SK-N-SH treated with all-trans-retinoic acid at 6 μM for 48 hours (cell line): ENCODE measurements at regions not wholly inside any gene's neighbourhood (a gene's known extent, or its start where the extent isn't known, plus 50 kb on each side); places are given as distances from the start of the nearest gene placed in this dataset.

Experiments used
- ATAC-seq: fragments of 200-7000 bp; cut with Tn5 transposase; 3 replicates; pipeline ENCODE4 v1.9.1; 2020; ENCODE audit warnings: mild to moderate bottlenecking, moderate library complexity
- ARNTL ChIP-seq: fragments of 450-650 bp; formaldehyde crosslinking; IDR thresholded peaks from 2 replicates; pipeline ENCODE4 v1.5.0; 2020; ENCODE audit warnings: low read depth, mild to moderate bottlenecking, moderate library complexity, borderline replicate concordance
- BACH2 ChIP-seq: fragments of 250-450 bp; sonication (Bioruptor Pico); IDR thresholded peaks from 2 replicates; pipeline ENCODE4 v1.9.0; 2021; ENCODE audit warnings: mild to moderate bottlenecking, borderline replicate concordance
- CSDC2 ChIP-seq: fragments of 250-450 bp; sonication (Bioruptor Pico); IDR thresholded peaks from 2 replicates; pipeline ENCODE4 v1.5.0; 2020; ENCODE audit warnings: mild to moderate bottlenecking, moderate library complexity
- ESRRG ChIP-seq: fragments of 250-450 bp; sonication (Bioruptor Pico); IDR thresholded peaks from 2 replicates; pipeline ENCODE4 v1.6.1; 2021; ENCODE audit warnings: mild to moderate bottlenecking
- GLIS3 ChIP-seq: fragments of 250-450 bp; sonication (Bioruptor Pico); IDR thresholded peaks from 2 replicates; pipeline ENCODE4 v1.5.0; 2020; ENCODE audit warnings: mild to moderate bottlenecking, moderate library complexity
- ISL1 ChIP-seq: fragments of 250-450 bp; sonication (Bioruptor Pico); IDR thresholded peaks from 2 replicates; pipeline ENCODE4 v2.1.2; 2022; ENCODE audit warnings: mild to moderate bottlenecking, moderate library complexity
- OSR1 ChIP-seq: fragments of 250-450 bp; sonication (Bioruptor Pico); IDR thresholded peaks from 2 replicates; pipeline ENCODE4 v1.8.0; 2022; ENCODE audit warnings: moderate library complexity, mild to moderate bottlenecking, inconsistent platforms
- PPARA ChIP-seq: fragments of 250-450 bp; sonication (Bioruptor Pico); IDR thresholded peaks from 2 replicates; pipeline ENCODE4 v1.5.0; 2020; ENCODE audit warnings: mild to moderate bottlenecking, borderline replicate concordance
- RARB ChIP-seq: fragments of 250-450 bp; sonication (Bioruptor Pico); IDR thresholded peaks from 2 replicates; pipeline ENCODE4 v1.8.0; 2021; ENCODE audit warnings: mild to moderate bottlenecking, moderate library complexity
- SNAI2 ChIP-seq: fragments of 250-450 bp; sonication (Bioruptor Pico); IDR thresholded peaks from 2 replicates; pipeline ENCODE4 v1.5.0; 2020; ENCODE audit warnings: mild to moderate bottlenecking, moderate library complexity
- TCF4 ChIP-seq: fragments of 250-450 bp; sonication (Bioruptor Pico); IDR thresholded peaks from 2 replicates; pipeline ENCODE4 v1.8.0; 2021; ENCODE audit warnings: mild to moderate bottlenecking, moderate library complexity, borderline replicate concordance
- TOX ChIP-seq: fragments of 250-450 bp; sonication (Bioruptor Pico); IDR thresholded peaks from 2 replicates; pipeline ENCODE4 v1.8.0; 2021; ENCODE audit warnings: mild to moderate bottlenecking, moderate library complexity, borderline replicate concordance
- ZC3H10 ChIP-seq: fragments of 250-450 bp; sonication (Bioruptor Pico); IDR thresholded peaks from 2 replicates; pipeline ENCODE4 v1.5.1; 2021; ENCODE audit warnings: mild to moderate bottlenecking, moderate library complexity
- ZFP3 ChIP-seq: fragments of 250-450 bp; sonication (Bioruptor Pico); IDR thresholded peaks from 2 replicates; pipeline ENCODE4 v1.5.0; 2020; ENCODE audit warnings: mild to moderate bottlenecking, moderate library complexity
- ZFP30 ChIP-seq: fragments of 450-650 bp; formaldehyde crosslinking; IDR thresholded peaks from 2 replicates; pipeline ENCODE4 v1.5.0; 2022; ENCODE audit warnings: mild to moderate bottlenecking, moderate library complexity
- ZNF565 ChIP-seq: fragments of 450-650 bp; formaldehyde crosslinking; conservative IDR thresholded peaks from 2 replicates; pipeline ENCODE4 v1.5.0; 2020; ENCODE audit warnings: low read depth, mild to moderate bottlenecking, moderate library complexity
- ZNF70 ChIP-seq: fragments of 450-650 bp; formaldehyde crosslinking; IDR thresholded peaks from 2 replicates; pipeline ENCODE4 v1.5.0; 2020; ENCODE audit warnings: mild to moderate bottlenecking, moderate library complexity
- ZNF8 ChIP-seq: fragments of 450-650 bp; formaldehyde crosslinking; IDR thresholded peaks from 2 replicates; pipeline ENCODE4 v1.5.0; 2020; ENCODE audit warnings: mild to moderate bottlenecking, moderate library complexity
- TF ChIP-seq, protein P1 (sequence below): fragments of 250-450 bp; sonication (Bioruptor Pico); IDR thresholded peaks from 2 replicates; pipeline ENCODE4 v1.8.0; 2021; ENCODE audit warnings: low read depth, mild to moderate bottlenecking, moderate library complexity, borderline replicate concordance
- TF ChIP-seq, protein P2 (sequence below): fragments of 250-450 bp; sonication (Bioruptor Pico); IDR thresholded peaks from 2 replicates; pipeline ENCODE4 v1.8.0; 2020; ENCODE audit warnings: mild to moderate bottlenecking, moderate library complexity, borderline replicate concordance
- TF ChIP-seq, protein P3 (sequence below): fragments of 250-450 bp; sonication (Bioruptor Pico); IDR thresholded peaks from 2 replicates; pipeline ENCODE4 v1.5.1; 2020; ENCODE audit warnings: low read depth, mild to moderate bottlenecking, moderate library complexity
- TF ChIP-seq, protein P4 (sequence below): fragments of 250-450 bp; sonication (Bioruptor Pico); IDR thresholded peaks from 2 replicates; pipeline ENCODE4 v1.5.0; 2020; ENCODE audit warnings: mild to moderate bottlenecking, moderate library complexity
- TF ChIP-seq, protein P5 (sequence below): fragments of 250-450 bp; sonication (Bioruptor Pico); IDR thresholded peaks from 2 replicates; pipeline ENCODE4 v1.5.1; 2021; ENCODE audit warnings: mild to moderate bottlenecking, moderate library complexity

DNA sequence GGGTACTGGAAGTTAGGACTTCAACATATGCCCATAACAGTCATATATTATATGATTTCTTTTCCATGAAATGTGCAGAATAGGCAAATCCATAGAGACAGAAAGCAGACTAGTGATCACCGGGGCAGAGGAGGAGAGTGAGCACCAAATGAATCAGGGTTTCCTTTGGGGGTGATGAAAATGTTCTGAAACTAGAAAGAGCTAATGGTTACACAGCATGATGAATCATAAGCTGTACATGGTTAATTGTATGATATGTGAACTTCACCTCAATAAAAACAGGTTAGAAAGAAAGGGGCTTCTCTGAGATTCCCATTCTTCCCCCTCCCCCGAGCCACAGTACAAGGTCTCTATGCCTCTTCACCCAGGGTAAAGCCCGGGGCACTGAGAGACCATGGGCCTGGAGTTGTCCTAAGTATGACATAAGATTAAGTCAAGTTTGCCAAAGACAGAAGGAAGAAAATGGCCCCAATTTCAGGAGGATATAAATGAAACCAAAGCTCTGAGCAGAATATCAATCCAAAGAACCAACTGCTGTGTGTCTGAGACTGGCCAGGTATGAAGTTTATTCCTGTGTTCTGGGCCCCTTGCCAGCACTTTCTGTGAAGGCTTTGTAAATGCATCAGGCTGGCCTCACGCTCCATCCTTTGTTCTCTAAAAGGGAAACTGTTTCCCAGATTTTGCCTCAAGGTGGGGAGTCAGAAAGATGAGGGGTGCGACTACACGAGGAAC, 243.8 kb downstream of the CDK5RAP2 start:
- no peak for TF ChIP-seq BACH2
- TF ChIP-seq ZNF8 (CRISPR knock-in tag) = no peak
- TF ChIP-seq, protein P1, sequence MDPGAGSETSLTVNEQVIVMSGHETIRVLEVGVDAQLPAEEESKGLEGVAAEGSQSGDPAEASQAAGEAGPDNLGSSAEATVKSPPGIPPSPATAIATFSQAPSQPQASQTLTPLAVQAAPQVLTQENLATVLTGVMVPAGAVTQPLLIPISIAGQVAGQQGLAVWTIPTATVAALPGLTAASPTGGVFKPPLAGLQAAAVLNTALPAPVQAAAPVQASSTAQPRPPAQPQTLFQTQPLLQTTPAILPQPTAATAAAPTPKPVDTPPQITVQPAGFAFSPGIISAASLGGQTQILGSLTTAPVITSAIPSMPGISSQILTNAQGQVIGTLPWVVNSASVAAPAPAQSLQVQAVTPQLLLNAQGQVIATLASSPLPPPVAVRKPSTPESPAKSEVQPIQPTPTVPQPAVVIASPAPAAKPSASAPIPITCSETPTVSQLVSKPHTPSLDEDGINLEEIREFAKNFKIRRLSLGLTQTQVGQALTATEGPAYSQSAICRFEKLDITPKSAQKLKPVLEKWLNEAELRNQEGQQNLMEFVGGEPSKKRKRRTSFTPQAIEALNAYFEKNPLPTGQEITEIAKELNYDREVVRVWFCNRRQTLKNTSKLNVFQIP (CRISPR knock-in tag) = no peak
- TF ChIP-seq RARB = no peak
- TF ChIP-seq ZNF565 (CRISPR knock-in tag) = no peak
- TF ChIP-seq, protein P2, sequence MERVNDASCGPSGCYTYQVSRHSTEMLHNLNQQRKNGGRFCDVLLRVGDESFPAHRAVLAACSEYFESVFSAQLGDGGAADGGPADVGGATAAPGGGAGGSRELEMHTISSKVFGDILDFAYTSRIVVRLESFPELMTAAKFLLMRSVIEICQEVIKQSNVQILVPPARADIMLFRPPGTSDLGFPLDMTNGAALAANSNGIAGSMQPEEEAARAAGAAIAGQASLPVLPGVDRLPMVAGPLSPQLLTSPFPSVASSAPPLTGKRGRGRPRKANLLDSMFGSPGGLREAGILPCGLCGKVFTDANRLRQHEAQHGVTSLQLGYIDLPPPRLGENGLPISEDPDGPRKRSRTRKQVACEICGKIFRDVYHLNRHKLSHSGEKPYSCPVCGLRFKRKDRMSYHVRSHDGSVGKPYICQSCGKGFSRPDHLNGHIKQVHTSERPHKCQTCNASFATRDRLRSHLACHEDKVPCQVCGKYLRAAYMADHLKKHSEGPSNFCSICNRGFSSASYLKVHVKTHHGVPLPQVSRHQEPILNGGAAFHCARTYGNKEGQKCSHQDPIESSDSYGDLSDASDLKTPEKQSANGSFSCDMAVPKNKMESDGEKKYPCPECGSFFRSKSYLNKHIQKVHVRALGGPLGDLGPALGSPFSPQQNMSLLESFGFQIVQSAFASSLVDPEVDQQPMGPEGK (CRISPR knock-in tag) = no peak
- no peak for TF ChIP-seq TCF4
- no peak for TF ChIP-seq GLIS3 (CRISPR knock-in tag)
- no peak for TF ChIP-seq ESRRG
- TF ChIP-seq TOX (CRISPR knock-in tag) = no peak
- no peak for TF ChIP-seq ISL1
- TF ChIP-seq, protein P3, sequence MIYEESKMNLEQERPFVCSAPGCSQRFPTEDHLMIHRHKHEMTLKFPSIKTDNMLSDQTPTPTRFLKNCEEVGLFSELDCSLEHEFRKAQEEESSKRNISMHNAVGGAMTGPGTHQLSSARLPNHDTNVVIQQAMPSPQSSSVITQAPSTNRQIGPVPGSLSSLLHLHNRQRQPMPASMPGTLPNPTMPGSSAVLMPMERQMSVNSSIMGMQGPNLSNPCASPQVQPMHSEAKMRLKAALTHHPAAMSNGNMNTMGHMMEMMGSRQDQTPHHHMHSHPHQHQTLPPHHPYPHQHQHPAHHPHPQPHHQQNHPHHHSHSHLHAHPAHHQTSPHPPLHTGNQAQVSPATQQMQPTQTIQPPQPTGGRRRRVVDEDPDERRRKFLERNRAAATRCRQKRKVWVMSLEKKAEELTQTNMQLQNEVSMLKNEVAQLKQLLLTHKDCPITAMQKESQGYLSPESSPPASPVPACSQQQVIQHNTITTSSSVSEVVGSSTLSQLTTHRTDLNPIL (CRISPR knock-in tag) = no peak
- TF ChIP-seq ZFP30 = no peak
- no peak for TF ChIP-seq CSDC2 (CRISPR knock-in tag)
- no peak for TF ChIP-seq PPARA (CRISPR knock-in tag)
- TF ChIP-seq OSR1 = no peak
- TF ChIP-seq ZNF70 = no peak
- no peak for TF ChIP-seq SNAI2 (CRISPR knock-in tag)
- TF ChIP-seq, protein P4, sequence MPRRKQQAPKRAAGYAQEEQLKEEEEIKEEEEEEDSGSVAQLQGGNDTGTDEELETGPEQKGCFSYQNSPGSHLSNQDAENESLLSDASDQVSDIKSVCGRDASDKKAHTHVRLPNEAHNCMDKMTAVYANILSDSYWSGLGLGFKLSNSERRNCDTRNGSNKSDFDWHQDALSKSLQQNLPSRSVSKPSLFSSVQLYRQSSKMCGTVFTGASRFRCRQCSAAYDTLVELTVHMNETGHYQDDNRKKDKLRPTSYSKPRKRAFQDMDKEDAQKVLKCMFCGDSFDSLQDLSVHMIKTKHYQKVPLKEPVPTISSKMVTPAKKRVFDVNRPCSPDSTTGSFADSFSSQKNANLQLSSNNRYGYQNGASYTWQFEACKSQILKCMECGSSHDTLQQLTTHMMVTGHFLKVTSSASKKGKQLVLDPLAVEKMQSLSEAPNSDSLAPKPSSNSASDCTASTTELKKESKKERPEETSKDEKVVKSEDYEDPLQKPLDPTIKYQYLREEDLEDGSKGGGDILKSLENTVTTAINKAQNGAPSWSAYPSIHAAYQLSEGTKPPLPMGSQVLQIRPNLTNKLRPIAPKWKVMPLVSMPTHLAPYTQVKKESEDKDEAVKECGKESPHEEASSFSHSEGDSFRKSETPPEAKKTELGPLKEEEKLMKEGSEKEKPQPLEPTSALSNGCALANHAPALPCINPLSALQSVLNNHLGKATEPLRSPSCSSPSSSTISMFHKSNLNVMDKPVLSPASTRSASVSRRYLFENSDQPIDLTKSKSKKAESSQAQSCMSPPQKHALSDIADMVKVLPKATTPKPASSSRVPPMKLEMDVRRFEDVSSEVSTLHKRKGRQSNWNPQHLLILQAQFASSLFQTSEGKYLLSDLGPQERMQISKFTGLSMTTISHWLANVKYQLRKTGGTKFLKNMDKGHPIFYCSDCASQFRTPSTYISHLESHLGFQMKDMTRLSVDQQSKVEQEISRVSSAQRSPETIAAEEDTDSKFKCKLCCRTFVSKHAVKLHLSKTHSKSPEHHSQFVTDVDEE = no peak
- no peak for TF ChIP-seq ARNTL (CRISPR knock-in tag)

DNA sequence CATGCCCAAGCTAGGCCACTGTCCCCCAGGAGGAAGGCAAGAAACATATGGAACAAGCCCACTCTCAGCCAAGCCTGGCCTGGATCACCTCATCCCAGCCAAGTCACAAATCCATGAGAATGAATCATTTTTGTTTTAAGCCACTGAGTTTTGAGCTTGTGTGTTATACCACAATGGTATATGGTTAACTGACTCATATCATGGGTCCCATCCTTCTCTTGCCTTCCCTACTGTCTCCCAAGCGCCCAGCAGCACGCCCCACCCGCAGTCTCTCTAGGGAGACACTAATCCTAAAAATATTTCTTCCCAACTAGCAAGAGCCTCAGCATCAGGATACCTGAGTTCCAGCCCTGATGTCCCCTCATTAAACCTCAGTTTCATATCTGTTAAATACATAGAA, 248.1 kb downstream of the CDK5RAP2 start:
- ATAC-seq = no peak
- TF ChIP-seq TOX (CRISPR knock-in tag) (no peak), SNAI2 (CRISPR knock-in tag) (no peak), ARNTL (CRISPR knock-in tag) (no peak), CSDC2 (CRISPR knock-in tag) (no peak), ZNF8 (CRISPR knock-in tag) (no peak), ZFP30 (no peak), PPARA (CRISPR knock-in tag) (no peak), ZFP3 (CRISPR knock-in tag) (no peak), GLIS3 (CRISPR knock-in tag) (no peak), OSR1 (no peak), TCF4 (no peak), ISL1 (no peak), ZNF565 (CRISPR knock-in tag) (no peak), BACH2 (no peak), ZNF70 (no peak), ZC3H10 (no peak)
- TF ChIP-seq, protein P5, sequence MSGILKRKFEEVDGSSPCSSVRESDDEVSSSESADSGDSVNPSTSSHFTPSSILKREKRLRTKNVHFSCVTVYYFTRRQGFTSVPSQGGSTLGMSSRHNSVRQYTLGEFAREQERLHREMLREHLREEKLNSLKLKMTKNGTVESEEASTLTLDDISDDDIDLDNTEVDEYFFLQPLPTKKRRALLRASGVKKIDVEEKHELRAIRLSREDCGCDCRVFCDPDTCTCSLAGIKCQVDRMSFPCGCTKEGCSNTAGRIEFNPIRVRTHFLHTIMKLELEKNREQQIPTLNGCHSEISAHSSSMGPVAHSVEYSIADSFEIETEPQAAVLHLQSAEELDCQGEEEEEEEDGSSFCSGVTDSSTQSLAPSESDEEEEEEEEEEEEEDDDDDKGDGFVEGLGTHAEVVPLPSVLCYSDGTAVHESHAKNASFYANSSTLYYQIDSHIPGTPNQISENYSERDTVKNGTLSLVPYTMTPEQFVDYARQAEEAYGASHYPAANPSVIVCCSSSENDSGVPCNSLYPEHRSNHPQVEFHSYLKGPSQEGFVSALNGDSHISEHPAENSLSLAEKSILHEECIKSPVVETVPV (CRISPR knock-in tag) = no peak
- TF ChIP-seq, protein P1 (CRISPR knock-in tag) = no peak
- TF ChIP-seq, protein P3 (CRISPR knock-in tag) = no peak
- TF ChIP-seq, protein P4 = no peak

More for the DNA sequence above, 243.8 kb downstream of the CDK5RAP2 start:
- ATAC-seq = no peak
